BE2C (cell line): ENCODE measurements at regions not wholly inside any gene's neighbourhood (a gene's known extent, or its start where the extent isn't known, plus 50 kb on each side); places are given as distances from the start of the nearest gene placed in this dataset.

Experiments used
- DNase-seq: peaks from one replicate; pipeline ENCODE4 v3.0.0-alpha.2; 2020
- H3K27me3 ChIP-seq: fragments of 250-450 bp; sonication (Bioruptor Pico); 2 replicates; pipeline ENCODE4 v1.5.1; 2020; ENCODE audit warnings: mild to moderate bottlenecking
- H3K36me3 ChIP-seq: fragments of 250-450 bp; sonication (Bioruptor Pico); 2 replicates; pipeline ENCODE4 v1.5.1; 2020; ENCODE audit warnings: mild to moderate bottlenecking
- H3K4me1 ChIP-seq: fragments of 250-450 bp; sonication (Bioruptor Pico); 2 replicates; pipeline ENCODE4 v1.5.1; 2020
- H3K4me3 ChIP-seq: 2 replicates; pipeline ENCODE4 v1.5.1; 2011; ENCODE audit warnings: low read depth, low read length
- H3K9me3 ChIP-seq: fragments of 250-450 bp; sonication (Bioruptor Pico); 2 replicates; pipeline ENCODE4 v1.5.1; 2020
- TF ChIP-seq, protein P1 (sequence below): IDR thresholded peaks from 2 replicates; pipeline ENCODE4 v1.5.1; 2012; ENCODE audit warnings: mild to moderate bottlenecking, low read depth, low read length

DNA sequence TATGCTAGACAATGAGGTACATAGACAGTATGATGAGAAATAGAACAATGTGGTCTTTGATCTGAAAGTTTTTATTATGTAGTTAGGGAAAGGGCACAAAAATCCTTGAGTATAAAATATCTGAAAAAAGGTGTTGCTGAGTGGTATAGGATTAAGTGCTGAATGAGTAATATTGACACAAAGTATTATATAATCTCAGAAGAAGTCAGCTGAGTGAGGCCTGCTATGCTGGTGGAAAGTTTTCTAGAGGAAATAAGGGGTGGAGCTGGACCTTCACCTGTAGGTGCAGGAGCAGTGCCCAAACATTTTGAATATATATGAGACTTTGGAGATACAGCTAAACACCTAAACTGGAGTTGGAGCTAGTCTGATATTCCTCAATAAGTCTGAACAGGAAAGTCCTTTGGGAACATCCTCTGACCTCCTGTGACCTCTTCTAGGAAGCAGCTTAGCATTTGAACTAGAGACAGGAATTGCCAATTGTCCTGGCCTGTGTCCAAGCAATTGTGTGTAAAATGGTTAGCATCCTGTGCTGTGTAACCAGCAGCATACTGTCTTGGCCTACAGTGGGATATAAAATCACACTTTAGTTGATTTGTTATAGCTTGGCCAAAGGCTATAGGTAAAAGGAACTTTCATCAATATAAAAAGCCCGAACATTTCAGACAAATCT lies 285.3 kb downstream of the ANKRD50 start:
- no peak for DNase-seq
- H3K9me3 ChIP-seq: no peaks in the 10 kb centered on the region
- H3K4me1 ChIP-seq: peaks cover 2% of the 10 kb centered on the region; the same call in 1 of the 2 replicates
- TF ChIP-seq, protein P1, sequence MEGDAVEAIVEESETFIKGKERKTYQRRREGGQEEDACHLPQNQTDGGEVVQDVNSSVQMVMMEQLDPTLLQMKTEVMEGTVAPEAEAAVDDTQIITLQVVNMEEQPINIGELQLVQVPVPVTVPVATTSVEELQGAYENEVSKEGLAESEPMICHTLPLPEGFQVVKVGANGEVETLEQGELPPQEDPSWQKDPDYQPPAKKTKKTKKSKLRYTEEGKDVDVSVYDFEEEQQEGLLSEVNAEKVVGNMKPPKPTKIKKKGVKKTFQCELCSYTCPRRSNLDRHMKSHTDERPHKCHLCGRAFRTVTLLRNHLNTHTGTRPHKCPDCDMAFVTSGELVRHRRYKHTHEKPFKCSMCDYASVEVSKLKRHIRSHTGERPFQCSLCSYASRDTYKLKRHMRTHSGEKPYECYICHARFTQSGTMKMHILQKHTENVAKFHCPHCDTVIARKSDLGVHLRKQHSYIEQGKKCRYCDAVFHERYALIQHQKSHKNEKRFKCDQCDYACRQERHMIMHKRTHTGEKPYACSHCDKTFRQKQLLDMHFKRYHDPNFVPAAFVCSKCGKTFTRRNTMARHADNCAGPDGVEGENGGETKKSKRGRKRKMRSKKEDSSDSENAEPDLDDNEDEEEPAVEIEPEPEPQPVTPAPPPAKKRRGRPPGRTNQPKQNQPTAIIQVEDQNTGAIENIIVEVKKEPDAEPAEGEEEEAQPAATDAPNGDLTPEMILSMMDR: no peak
- no peak overlapping the region for H3K4me3 ChIP-seq
- no peaks in the 10 kb centered on the region for H3K27me3 ChIP-seq
- no peaks in the 10 kb centered on the region for H3K36me3 ChIP-seq

DNA sequence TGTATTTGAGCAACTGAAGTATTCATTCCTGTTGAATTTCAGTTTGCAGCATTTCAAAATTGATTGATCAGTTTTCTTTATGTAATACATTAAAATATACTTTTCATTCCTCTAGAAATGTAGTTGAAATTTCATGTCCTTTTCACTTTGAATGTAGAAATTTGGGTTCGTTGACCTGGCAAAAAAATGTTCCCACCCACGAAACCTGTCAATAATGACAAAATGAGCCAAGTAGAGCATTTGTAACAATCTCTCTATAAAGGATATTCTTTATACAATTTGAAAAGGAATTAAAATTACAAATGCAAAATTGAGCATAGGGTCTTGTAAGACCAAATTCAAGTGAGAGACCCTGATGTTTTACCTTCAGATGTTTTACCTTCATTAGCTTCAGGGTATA lies 283.9 kb downstream of the ANKRD50 start:
- no peak for DNase-seq
- H3K27me3 ChIP-seq: no peaks in the 10 kb centered on the region
- peaks cover 2% of the 10 kb centered on the region; the same call in 1 of the 2 replicates for H3K4me1 ChIP-seq
- TF ChIP-seq, protein P1: no peak
- no peaks in the 10 kb centered on the region for H3K9me3 ChIP-seq
- no peaks in the 10 kb centered on the region for H3K36me3 ChIP-seq
- H3K4me3 ChIP-seq: no peak overlapping the region

DNA sequence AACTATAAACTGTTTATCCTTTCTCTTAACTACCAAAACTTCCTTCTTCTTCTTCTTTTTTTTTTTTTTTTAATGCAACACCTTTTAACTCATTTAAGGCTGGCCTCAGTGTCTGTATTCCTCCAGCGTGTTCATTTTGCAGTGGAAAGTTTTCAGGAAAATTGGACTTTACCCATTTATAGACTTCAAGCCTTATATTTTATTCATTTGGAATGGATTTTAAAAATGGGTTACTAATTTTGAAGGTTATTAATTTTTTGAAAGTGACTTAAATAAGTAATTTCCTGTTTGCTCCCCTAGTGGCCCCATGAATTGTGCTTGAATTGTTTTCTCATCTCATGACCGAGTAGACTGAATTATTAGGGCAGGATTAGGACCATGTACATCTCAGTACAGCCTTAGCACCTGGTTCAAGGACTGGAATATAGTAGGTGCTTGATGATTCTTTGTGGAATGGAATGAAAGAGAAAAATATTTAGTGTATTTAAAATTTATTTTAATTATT lies 282.7 kb downstream of the ANKRD50 start:
- TF ChIP-seq, protein P1: peak; percentile 28; the same call in 1 of the 2 replicates

DNA sequence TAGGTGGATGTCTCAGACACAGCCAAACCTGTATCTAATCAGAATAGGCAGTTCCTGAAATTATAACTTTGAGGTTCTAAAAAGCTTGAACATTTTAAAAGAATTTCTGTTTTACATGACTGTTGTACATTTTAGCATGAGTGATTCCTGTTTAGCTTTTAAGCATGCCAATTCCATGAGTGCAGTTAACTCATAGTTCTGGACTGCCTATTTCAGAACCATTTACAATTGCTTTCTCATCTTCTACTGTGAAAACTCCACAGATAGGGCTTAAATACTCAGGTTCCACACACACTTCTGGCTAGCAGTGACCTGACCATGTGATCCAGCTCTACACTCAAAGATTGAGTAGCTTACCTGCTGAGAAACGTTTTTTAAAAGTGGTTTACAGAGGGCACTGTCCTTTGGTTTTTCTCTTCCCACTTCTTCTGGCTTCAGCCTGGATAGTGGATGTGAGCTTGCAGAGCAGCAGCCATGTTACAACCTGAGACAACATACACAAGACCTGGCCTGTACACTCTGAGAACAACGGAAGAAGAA lies 280.8 kb downstream of the ANKRD50 start:
- Histone ChIP-seq H3K4me1 (peaks cover 2% of the 10 kb centered on the region; the same call in 1 of the 2 replicates), H3K36me3 (no peaks in the 10 kb centered on the region), H3K27me3 (no peaks in the 10 kb centered on the region), H3K4me3 (no peak overlapping the region), H3K9me3 (no peaks in the 10 kb centered on the region)
- TF ChIP-seq, protein P1: no peak
- DNase-seq: no peak

More for the DNA sequence above, 282.7 kb downstream of the ANKRD50 start:
- Histone ChIP-seq H3K36me3 (no peaks in the 10 kb centered on the region), H3K4me3 (no peak overlapping the region), H3K9me3 (no peaks in the 10 kb centered on the region), H3K27me3 (no peaks in the 10 kb centered on the region), H3K4me1 (peaks cover 2% of the 10 kb centered on the region; the same call in 1 of the 2 replicates)
- DNase-seq: no peak

DNA sequence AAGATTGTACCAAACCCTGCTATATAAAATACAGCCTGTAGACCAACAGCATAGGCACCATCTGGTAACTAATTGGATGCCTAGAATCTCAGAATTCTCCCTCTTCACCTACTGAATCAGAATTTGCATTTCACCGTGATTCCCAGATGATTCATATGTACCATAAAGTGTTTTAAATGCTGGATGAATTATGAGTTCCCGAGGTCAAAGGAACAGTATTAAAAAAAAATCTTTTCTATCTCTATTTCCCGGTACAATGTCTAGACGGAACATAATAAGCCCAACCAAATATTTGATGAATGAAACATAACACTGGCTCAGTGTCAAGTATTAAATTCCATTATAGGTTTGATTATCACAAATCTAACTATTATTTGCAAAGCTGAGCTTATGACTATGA lies 280.0 kb downstream of the ANKRD50 start:
- Histone ChIP-seq H3K27me3 (no peaks in the 10 kb centered on the region), H3K4me1 (peaks cover under 1% of the 10 kb centered on the region; the same call in 1 of the 2 replicates), H3K4me3 (no peak overlapping the region), H3K9me3 (no peaks in the 10 kb centered on the region), H3K36me3 (no peaks in the 10 kb centered on the region)
- no peak for DNase-seq
- TF ChIP-seq, protein P1: no peak

DNA sequence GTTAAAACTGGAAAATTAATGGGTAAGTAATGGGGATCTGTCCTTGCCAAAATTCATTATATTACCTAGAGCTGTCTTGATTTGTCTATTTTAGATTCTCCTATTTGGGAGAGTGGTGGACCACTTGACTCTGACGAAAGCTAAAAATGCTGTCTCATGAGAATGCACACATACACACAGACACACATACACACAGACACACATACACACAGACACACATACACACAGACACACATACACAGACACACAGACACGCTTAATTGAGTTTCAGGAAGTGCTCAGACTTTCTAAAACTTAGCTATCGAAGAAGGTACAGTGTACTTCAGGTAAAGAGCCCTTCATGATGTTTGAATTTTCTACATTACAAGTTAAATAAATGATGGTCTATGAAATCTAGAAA lies 279.5 kb downstream of the ANKRD50 start:
- H3K4me3 ChIP-seq: no peak overlapping the region
- DNase-seq: no peak
- no peaks in the 10 kb centered on the region for H3K36me3 ChIP-seq
- H3K4me1 ChIP-seq: no peaks in the 10 kb centered on the region; the same call in 1 of the 2 replicates
- TF ChIP-seq, protein P1: no peak
- no peaks in the 10 kb centered on the region for H3K9me3 ChIP-seq
- H3K27me3 ChIP-seq: no peaks in the 10 kb centered on the region
